Glutamatergic neuron (in vitro differentiated cells): ENCODE measurements at regions not wholly inside any gene's neighbourhood (a gene's known extent, or its start where the extent isn't known, plus 50 kb on each side); places are given as distances from the start of the nearest gene placed in this dataset.

ENCODE experiments used
- DNase-seq: peaks from one replicate; pipeline ENCODE4 v3.0.0; 2022
- H3K27ac Mint-ChIP-seq: one replicate; pipeline ENCODE4 v1.8.0; 2020; ENCODE audit warnings: mild to moderate bottlenecking, mixed read lengths, inconsistent platforms; ENCODE audit not compliant: unreplicated experiment
- H3K27me3 Mint-ChIP-seq: one replicate; pipeline ENCODE4 v1.8.0; 2020; ENCODE audit warnings: mild to moderate bottlenecking, moderate library complexity, mixed read lengths, inconsistent platforms; ENCODE audit not compliant: unreplicated experiment
- H3K36me3 Mint-ChIP-seq: one replicate; pipeline ENCODE4 v1.8.0; 2020; ENCODE audit warnings: mild to moderate bottlenecking, mixed read lengths, inconsistent platforms; ENCODE audit not compliant: unreplicated experiment
- H3K4me1 Mint-ChIP-seq: one replicate; pipeline ENCODE4 v1.8.0; 2020; ENCODE audit warnings: mild to moderate bottlenecking, low read depth, mixed read lengths, inconsistent platforms; ENCODE audit not compliant: unreplicated experiment
- H3K4me3 Mint-ChIP-seq: one replicate; pipeline ENCODE4 v1.8.0; 2020; ENCODE audit warnings: mild to moderate bottlenecking, mixed read lengths, inconsistent platforms; ENCODE audit not compliant: unreplicated experiment
- H3K9me3 Mint-ChIP-seq: one replicate; pipeline ENCODE4 v1.8.0; 2020; ENCODE audit warnings: mild to moderate bottlenecking, moderate library complexity, mixed read lengths, inconsistent platforms; ENCODE audit not compliant: unreplicated experiment
- TF ChIP-seq, protein P1 (sequence below): fragments of 200-600 bp; sonication (generic); IDR thresholded peaks from one replicate; pipeline ENCODE4 v1.5.0; 2021; ENCODE audit not compliant: partially characterized antibody, unreplicated experiment

GRCh38 chr14:82230748-82231147, 697.1 kb upstream of the SEL1L start:
- Mint-ChIP-seq H3K4me3 (no peak overlapping the region), H3K4me1 (peaks cover 52% of the 10 kb centered on the region), H3K36me3 (no peaks in the 10 kb centered on the region), H3K9me3 (peaks cover 6% of the 10 kb centered on the region), H3K27ac (peak overlapping the region; percentile 52), H3K27me3 (no peaks in the 10 kb centered on the region)
- DNase-seq, result no peak
- TF ChIP-seq, protein P1, sequence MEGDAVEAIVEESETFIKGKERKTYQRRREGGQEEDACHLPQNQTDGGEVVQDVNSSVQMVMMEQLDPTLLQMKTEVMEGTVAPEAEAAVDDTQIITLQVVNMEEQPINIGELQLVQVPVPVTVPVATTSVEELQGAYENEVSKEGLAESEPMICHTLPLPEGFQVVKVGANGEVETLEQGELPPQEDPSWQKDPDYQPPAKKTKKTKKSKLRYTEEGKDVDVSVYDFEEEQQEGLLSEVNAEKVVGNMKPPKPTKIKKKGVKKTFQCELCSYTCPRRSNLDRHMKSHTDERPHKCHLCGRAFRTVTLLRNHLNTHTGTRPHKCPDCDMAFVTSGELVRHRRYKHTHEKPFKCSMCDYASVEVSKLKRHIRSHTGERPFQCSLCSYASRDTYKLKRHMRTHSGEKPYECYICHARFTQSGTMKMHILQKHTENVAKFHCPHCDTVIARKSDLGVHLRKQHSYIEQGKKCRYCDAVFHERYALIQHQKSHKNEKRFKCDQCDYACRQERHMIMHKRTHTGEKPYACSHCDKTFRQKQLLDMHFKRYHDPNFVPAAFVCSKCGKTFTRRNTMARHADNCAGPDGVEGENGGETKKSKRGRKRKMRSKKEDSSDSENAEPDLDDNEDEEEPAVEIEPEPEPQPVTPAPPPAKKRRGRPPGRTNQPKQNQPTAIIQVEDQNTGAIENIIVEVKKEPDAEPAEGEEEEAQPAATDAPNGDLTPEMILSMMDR, result no peak

DNA sequence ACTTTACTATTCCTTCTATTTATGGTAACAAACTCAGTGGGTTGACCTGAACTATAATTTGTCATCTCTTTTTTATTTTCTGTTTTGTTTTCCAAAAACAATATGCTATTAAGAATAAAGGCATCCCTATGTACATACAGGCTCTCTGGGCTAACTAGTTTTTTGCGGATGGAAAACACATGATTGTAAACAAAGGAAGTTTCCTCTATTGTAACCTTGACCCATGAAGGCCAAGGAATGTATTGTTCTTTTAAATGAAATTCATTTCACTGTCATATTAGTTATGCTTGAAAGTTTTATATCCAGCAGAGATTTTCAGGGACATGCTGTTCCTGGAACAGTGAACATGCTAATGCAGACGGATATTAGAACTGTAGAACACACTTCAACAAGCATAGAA, 705.0 kb upstream of the SEL1L start:
- H3K36me3 Mint-ChIP-seq, result no peaks in the 10 kb centered on the region
- DNase-seq, result no peak
- no peak overlapping the region for H3K4me3 Mint-ChIP-seq
- no peaks in the 10 kb centered on the region for H3K4me1 Mint-ChIP-seq
- H3K27ac Mint-ChIP-seq, result no peak overlapping the region
- no peaks in the 10 kb centered on the region for H3K27me3 Mint-ChIP-seq
- peaks cover 5% of the 10 kb centered on the region for H3K9me3 Mint-ChIP-seq
- TF ChIP-seq, protein P1, result no peak

DNA sequence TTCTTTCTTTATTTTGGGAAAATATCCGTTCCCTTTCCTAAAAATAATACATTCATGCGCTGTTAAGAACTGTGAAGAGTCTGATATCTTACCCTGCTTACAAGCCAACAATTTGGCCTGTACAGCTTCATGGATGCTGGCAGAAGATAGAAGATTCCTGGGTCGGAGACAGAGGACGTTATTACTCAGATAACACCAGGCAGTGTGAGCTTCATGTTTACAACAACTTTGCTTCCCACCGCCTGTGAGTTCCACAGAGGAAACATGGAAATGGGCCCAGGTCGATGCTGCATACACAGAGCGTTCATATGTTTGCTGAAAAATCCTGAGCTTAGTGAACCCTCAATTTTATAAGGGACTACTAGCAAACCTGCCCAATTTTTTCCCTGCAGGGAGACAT, 705.6 kb upstream of the SEL1L start:
- Mint-ChIP-seq H3K36me3 (no peaks in the 10 kb centered on the region), H3K4me1 (no peaks in the 10 kb centered on the region), H3K27ac (no peak overlapping the region), H3K4me3 (no peak overlapping the region), H3K9me3 (peaks cover 2% of the 10 kb centered on the region), H3K27me3 (no peaks in the 10 kb centered on the region)
- no peak for DNase-seq
- TF ChIP-seq, protein P1, result no peak

- H3K27me3 Mint-ChIP-seq, result no peaks in the 10 kb centered on the region
- no peak overlapping the region for H3K27ac Mint-ChIP-seq
- H3K36me3 Mint-ChIP-seq, result no peaks in the 10 kb centered on the region
- no peaks in the 10 kb centered on the region for H3K9me3 Mint-ChIP-seq
- TF ChIP-seq, protein P1, result no peak
- no peak for DNase-seq
- H3K4me3 Mint-ChIP-seq, result no peak overlapping the region
- H3K4me1 Mint-ChIP-seq, result peaks cover 8% of the 10 kb centered on the region
Measured at GRCh38 chr14:82244791-82245190, 711.1 kb upstream of the SEL1L start.

GRCh38 chr14:82251494-82251893, 717.8 kb upstream of the SEL1L start:
- TF ChIP-seq, protein P1, result no peak
- no peak for DNase-seq
- H3K27me3 Mint-ChIP-seq, result no peaks in the 10 kb centered on the region
- H3K27ac Mint-ChIP-seq, result no peak overlapping the region
- no peak overlapping the region for H3K4me3 Mint-ChIP-seq
- no peaks in the 10 kb centered on the region for H3K4me1 Mint-ChIP-seq
- peaks cover 4% of the 10 kb centered on the region for H3K36me3 Mint-ChIP-seq
- H3K9me3 Mint-ChIP-seq, result no peaks in the 10 kb centered on the region
